Stimulated activated CD8-positive, alpha-beta memory T cell treated with anti-CD3 and anti-CD28 coated beads, Interleukin-4, amount 100 ng/mL, for 48 hours (primary cell): ENCODE measurements at regions not wholly inside any gene's neighbourhood (a gene's known extent, or its start where the extent isn't known, plus 50 kb on each side); places are given as distances from the start of the nearest gene placed in this dataset.

Experiments
- DNase-seq: peaks from one replicate; pipeline ENCODE4 v3.0.0-alpha.2; 2020

GRCh38 chr5:74105126-74105780, 479.3 kb downstream of the ARHGEF28 start:
- no peak for DNase-seq

GRCh38 chr5:74103131-74104023, 477.4 kb downstream of the ARHGEF28 start:
- DNase-seq, result no peak

GRCh38 chr5:74100268-74100665, 474.3 kb downstream of the ARHGEF28 start:
- no peak for DNase-seq

- DNase-seq, result no peak
Measured at GRCh38 chr5:74099538-74100267, 473.7 kb downstream of the ARHGEF28 start.

- no peak for DNase-seq
Measured at GRCh38 chr5:74098941-74099340, 472.9 kb downstream of the ARHGEF28 start.

- DNase-seq, result no peak
Measured at GRCh38 chr5:74098456-74098855, 472.5 kb downstream of the ARHGEF28 start.

- DNase-seq, result no peak
Measured at GRCh38 chr5:74096325-74096724, 470.3 kb downstream of the ARHGEF28 start.

- DNase-seq, result no peak
Measured at GRCh38 chr5:74095871-74096270, 469.9 kb downstream of the ARHGEF28 start.

GRCh38 chr5:74094782-74095108, 468.7 kb downstream of the ARHGEF28 start:
- no peak for DNase-seq

GRCh38 chr5:74094096-74094781, 468.2 kb downstream of the ARHGEF28 start:
- DNase-seq, result no peak

GRCh38 chr5:74093561-74093960, 467.6 kb downstream of the ARHGEF28 start:
- DNase-seq, result no peak

- DNase-seq, result no peak
Measured at GRCh38 chr5:74092766-74093165, 466.8 kb downstream of the ARHGEF28 start.

- no peak for DNase-seq
Measured at GRCh38 chr5:74085782-74086181, 459.8 kb downstream of the ARHGEF28 start.

GRCh38 chr5:74085186-74085585, 459.2 kb downstream of the ARHGEF28 start:
- DNase-seq, result no peak

GRCh38 chr5:74083096-74083791, 457.2 kb downstream of the ARHGEF28 start:
- no peak for DNase-seq

- no peak for DNase-seq
Measured at GRCh38 chr5:74082512-74083055, 456.6 kb downstream of the ARHGEF28 start.

- no peak for DNase-seq
Measured at GRCh38 chr5:74081126-74081525, 455.1 kb downstream of the ARHGEF28 start.

- DNase-seq, result no peak
Measured at GRCh38 chr5:74079971-74080556, 454.1 kb downstream of the ARHGEF28 start.

- no peak for DNase-seq
Measured at GRCh38 chr5:74075501-74076484, 449.8 kb downstream of the ARHGEF28 start.

- no peak for DNase-seq
Measured at GRCh38 chr5:74074111-74074510, 448.1 kb downstream of the ARHGEF28 start.
